HUES64 (cell line): ENCODE measurements at regions not wholly inside any gene's neighbourhood (a gene's known extent, or its start where the extent isn't known, plus 50 kb on each side); places are given as distances from the start of the nearest gene placed in this dataset.

Source experiments
- H3K27ac ChIP-seq: 2 replicates; pipeline ENCODE4 v1.7.0; 2013; ENCODE audit warnings: low read depth, low read length, inconsistent platforms
- H3K27me3 ChIP-seq: 2 replicates; pipeline ENCODE4 v1.6.1; 2013; ENCODE audit warnings: mild to moderate bottlenecking, low read length; ENCODE audit not compliant: insufficient read depth
- H3K36me3 ChIP-seq: 2 replicates; pipeline ENCODE4 v1.6.1; 2013; ENCODE audit warnings: mild to moderate bottlenecking, low read length; ENCODE audit not compliant: insufficient read depth
- H3K4me1 ChIP-seq: 2 replicates; pipeline ENCODE4 v1.6.1; 2013; ENCODE audit warnings: mild to moderate bottlenecking, low read length, moderate library complexity; ENCODE audit not compliant: insufficient read depth
- H3K4me3 ChIP-seq: 2 replicates; pipeline ENCODE4 v1.5.1; 2013; ENCODE audit warnings: mild to moderate bottlenecking, low read length, moderate library complexity
- H3K9ac ChIP-seq: 2 replicates; pipeline ENCODE4 v1.6.1; 2013; ENCODE audit warnings: mild to moderate bottlenecking, low read depth, low read length
- H3K9me3 ChIP-seq: 2 replicates; pipeline ENCODE4 v1.6.1; 2013; ENCODE audit warnings: low read depth, low read length; ENCODE audit not compliant: insufficient read depth
- WGBS: fragments of 150-250, 120-280 bp; methylation state at CpG from one replicate; pipeline ENCODE4 v1.1.7; 2013; ENCODE audit warnings: missing lambda C conversion rate; 5-methylcytosine and 5-hydroxymethylcytosine counted together

DNA sequence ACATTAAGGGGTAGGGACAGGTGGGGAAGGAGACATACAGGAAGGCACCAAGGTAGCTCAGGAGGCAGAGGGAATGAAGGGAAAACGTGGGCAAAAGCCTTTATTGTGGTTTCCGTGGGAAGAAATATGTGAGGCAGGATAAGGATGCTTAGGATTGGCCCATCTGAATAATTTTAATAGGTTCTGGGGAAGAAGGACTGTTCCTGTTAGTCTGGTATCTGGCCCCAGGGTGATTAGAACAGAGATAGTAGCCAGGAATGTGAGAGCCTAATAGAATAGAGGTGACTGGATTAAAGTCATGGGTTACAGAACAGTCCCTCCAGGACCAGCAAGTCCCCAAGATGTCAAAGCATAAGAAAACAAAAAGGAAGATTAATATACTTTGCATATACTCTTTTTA lies 545.2 kb upstream of the CAMK1G start:
- no peaks in the 10 kb centered on the region for H3K36me3 ChIP-seq
- H3K4me1 ChIP-seq = peaks cover 7% of the 10 kb centered on the region; the same call in 1 of the 2 replicates
- no peaks in the 10 kb centered on the region for H3K9me3 ChIP-seq
- H3K27ac ChIP-seq = no peak overlapping the region
- no peak overlapping the region for H3K9ac ChIP-seq
- no peak overlapping the region for H3K4me3 ChIP-seq
- no peaks in the 10 kb centered on the region for H3K27me3 ChIP-seq
- WGBS = 58% methylated on average over 2 of the region's 2 CpGs

DNA sequence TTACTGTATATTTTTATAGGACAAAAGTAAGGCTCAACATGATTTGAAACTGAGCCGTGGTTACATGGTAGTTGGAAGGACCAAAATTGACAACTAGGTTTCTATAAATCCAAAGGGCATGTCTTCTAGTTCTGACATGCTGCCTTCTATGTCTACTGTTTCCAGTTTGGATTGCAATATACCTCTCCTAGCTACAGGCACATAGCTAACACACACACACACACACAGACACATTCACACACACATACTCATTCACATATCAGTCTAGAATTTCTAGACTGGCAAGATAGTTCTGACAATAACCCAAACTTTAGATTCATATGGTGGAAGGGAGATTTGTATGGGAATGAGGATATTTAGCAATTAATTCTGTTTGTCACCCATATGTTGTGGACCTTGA lies 544.8 kb upstream of the CAMK1G start:
- peaks cover 7% of the 10 kb centered on the region; the same call in 1 of the 2 replicates for H3K4me1 ChIP-seq
- WGBS = 100% methylated on average over 1 of the region's 1 CpG
- no peak overlapping the region for H3K27ac ChIP-seq

DNA sequence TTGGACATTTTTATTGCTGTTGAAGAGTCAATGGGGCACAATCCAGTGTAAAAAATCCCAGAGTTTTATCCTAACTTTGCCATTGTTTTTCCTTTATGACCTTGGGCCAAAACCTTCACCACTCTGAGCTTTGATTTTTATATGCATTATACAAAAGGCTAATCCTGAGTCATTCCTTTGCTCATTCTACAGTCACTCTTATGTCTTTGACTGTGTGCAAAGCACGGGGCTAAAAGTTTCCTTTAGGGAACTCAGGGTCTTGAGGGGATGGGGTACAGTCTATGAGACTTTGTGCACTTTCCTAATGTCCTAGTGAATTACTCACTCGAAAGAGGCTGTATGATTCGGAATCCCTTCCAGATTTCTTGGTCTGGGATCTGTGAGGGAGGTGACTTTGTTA lies 543.2 kb upstream of the CAMK1G start:
- no peak overlapping the region for H3K27ac ChIP-seq
- H3K4me3 ChIP-seq = no peak overlapping the region

More for the DNA sequence above, 544.8 kb upstream of the CAMK1G start:
- no peak overlapping the region for H3K9ac ChIP-seq
- H3K4me3 ChIP-seq = no peak overlapping the region
- H3K36me3 ChIP-seq = no peaks in the 10 kb centered on the region
- no peaks in the 10 kb centered on the region for H3K27me3 ChIP-seq
- H3K9me3 ChIP-seq = no peaks in the 10 kb centered on the region

DNA sequence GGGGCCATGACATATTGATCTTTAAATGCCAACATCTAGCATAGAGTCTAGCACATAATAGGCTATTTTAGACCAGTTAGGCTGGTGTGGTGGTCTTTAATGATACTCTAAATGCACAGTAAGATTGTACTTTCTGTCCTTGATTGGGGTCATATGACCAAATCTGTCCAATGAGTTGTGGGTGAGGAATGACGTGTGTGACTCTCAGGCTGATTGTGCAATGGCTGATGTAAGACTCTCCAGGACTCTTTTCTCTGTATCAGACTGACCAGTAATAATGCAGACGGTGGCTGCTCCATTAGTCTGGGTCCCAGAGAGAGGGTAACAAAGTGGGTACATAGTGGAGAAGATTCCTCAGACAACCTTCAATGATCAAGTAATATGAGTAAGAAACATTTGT lies 541.6 kb upstream of the CAMK1G start:
- 98% methylated on average over 2 of the region's 2 CpGs for WGBS
- H3K4me3 ChIP-seq = no peak overlapping the region
- H3K27ac ChIP-seq = no peak overlapping the region
- H3K36me3 ChIP-seq = no peaks in the 10 kb centered on the region
- no peaks in the 10 kb centered on the region for H3K9me3 ChIP-seq
- H3K27me3 ChIP-seq = peaks cover 2% of the 10 kb centered on the region; the same call in 1 of the 2 replicates
- no peak overlapping the region for H3K9ac ChIP-seq
- H3K4me1 ChIP-seq = peaks cover 7% of the 10 kb centered on the region; the same call in 1 of the 2 replicates

More for the DNA sequence above, 543.2 kb upstream of the CAMK1G start:
- Histone ChIP-seq H3K4me1 (peaks cover 7% of the 10 kb centered on the region; the same call in 1 of the 2 replicates), H3K9ac (no peak overlapping the region), H3K36me3 (no peaks in the 10 kb centered on the region), H3K27me3 (no peaks in the 10 kb centered on the region), H3K9me3 (no peaks in the 10 kb centered on the region)
- WGBS = 96% methylated on average over 3 of the region's 3 CpGs

DNA sequence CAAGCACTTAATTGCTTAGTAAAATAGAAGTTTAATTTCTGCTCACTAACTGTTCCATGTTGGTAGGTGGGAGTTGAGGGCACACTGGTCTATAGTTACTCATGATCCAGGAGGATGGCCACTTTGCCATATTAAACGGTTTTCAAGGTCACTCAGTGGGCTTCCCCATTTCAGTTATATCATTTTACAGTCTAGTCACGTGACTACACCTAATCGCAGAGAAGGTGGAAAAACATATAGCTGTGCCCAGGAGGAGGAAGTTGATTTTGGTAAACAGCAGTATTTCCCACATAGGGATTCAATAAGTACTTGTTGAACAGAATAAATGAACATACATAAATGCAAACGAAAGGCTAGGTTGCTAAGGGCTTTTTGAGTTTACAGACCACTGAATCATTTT lies 541.1 kb upstream of the CAMK1G start:
- Histone ChIP-seq H3K9ac (no peak overlapping the region), H3K4me3 (no peak overlapping the region), H3K4me1 (peaks cover 7% of the 10 kb centered on the region; the same call in 1 of the 2 replicates), H3K36me3 (no peaks in the 10 kb centered on the region), H3K27ac (no peak overlapping the region), H3K27me3 (peaks cover 6% of the 10 kb centered on the region; the same call in 1 of the 2 replicates), H3K9me3 (no peaks in the 10 kb centered on the region)
- WGBS = 93% methylated on average over 4 of the region's 4 CpGs

DNA sequence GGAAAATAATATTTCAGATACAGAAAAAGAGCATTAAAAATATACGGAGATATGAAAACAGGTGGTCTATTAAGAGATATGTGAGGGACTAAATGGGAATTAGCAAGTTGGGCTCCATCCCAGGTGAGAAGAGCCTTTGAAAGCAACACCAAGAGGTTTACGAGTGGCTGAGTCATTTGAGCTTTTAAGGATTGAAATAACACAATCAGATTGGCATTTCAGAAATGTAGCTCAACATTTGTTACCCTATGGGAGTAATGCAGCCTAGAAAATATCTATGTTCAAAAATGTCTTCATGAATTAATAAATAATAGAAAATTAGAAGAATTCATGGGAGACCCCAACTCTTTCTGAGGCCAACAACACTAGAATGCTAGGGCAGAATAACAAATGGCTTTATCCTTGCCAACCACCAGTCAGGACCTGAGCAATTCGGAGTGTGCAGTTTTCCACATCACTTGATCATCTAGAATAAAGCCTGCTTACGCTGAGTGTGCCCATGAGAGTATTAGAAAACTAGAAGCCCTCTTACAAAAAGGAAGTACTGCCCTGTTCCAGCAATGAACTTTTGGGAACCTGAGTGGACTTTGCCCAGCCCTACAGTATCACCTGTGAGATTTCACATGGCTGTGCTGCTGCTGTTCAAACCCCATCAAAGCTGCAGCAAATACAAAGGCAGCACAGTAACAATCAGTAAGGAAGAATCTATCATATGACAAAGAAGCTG lies 538.0 kb upstream of the CAMK1G start:
- Histone ChIP-seq H3K27ac (no peak overlapping the region), H3K27me3 (peaks cover 18% of the 10 kb centered on the region), H3K4me3 (no peak overlapping the region), H3K9me3 (no peaks in the 10 kb centered on the region), H3K36me3 (no peaks in the 10 kb centered on the region), H3K4me1 (no peaks in the 10 kb centered on the region), H3K9ac (no peak overlapping the region)
- 91% methylated on average over 4 of the region's 4 CpGs for WGBS

DNA sequence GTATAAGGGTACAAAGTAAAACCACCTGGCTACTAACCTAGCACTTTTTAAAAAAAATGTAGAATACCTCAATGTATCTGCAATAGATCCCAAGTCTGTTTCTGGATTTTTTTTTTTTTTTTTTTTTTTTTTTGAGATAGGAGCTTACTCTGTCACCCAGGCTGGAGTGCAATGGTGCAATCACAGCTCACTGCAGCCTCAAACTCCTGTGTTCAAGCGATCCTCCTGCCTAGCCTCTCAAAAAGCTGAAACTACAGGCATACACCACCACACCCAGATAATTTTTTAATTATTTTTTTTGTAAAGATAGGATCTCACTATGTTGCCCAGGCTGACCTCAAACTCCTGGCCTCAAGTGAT lies 537.5 kb upstream of the CAMK1G start:
- WGBS = 89% methylated on average over 1 of the region's 1 CpG
- Histone ChIP-seq H3K27ac (no peak overlapping the region), H3K9me3 (no peaks in the 10 kb centered on the region), H3K36me3 (no peaks in the 10 kb centered on the region), H3K4me1 (no peaks in the 10 kb centered on the region), H3K9ac (no peak overlapping the region), H3K4me3 (no peak overlapping the region), H3K27me3 (peaks cover 22% of the 10 kb centered on the region)

DNA sequence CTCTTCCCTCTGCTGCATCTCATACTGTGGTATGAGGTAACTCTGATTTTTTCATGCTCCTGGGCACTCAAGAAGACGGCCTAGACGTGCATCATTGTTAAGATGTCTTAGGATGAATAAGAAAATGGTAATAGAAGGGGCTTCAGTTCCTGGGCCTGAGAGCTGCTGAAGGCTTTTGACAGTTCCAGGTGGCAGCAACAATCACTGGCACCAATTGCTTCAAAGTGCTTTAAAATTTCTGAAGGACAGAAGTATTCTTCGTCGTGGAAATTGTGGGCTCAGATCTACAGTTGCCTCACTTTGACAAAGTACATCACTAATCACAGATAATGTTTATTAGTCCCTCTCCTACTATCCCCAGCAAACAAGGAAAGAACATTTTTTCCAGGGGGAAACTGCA lies 536.6 kb upstream of the CAMK1G start:
- peaks cover 26% of the 10 kb centered on the region for H3K27me3 ChIP-seq
- 94% methylated on average over 4 of the region's 4 CpGs for WGBS
- no peaks in the 10 kb centered on the region for H3K36me3 ChIP-seq
- no peaks in the 10 kb centered on the region for H3K4me1 ChIP-seq
- no peak overlapping the region for H3K27ac ChIP-seq
- H3K9ac ChIP-seq = no peak overlapping the region
- H3K9me3 ChIP-seq = no peaks in the 10 kb centered on the region
- H3K4me3 ChIP-seq = no peak overlapping the region

DNA sequence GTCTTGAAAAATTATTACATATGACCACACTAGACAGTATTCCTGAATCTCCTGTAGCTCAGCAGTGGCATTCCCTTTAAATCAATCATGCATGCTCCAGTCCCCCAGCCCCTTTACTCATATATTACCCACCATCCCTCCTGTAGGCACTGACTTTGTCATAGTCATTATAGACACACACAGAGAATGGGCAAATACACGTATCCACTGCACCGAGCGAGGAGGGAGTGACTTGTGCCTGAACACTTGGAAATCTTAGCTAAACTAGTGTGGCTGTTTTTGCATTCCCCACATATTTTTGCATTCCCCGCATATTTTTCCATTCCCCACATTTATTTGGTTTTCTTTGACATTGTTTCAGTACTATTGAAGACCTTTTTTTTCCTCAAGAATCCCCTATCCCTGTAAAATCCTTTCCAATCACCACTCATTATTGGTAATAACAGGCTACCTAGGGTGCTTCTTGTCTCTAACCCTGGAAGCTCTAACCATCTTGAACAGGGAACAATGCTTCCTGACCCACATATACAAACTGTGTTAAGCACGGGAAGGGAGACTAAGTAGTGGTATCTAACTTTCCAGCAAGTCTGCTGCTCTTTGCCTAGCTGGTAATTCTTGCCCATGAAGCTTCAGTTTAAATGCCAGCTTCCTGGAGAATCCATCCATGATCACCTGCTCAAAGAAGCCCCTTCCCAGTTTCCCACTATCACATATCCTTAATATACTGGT lies 534.4 kb upstream of the CAMK1G start:
- H3K36me3 ChIP-seq = no peaks in the 10 kb centered on the region
- H3K4me3 ChIP-seq = no peak overlapping the region
- no peaks in the 10 kb centered on the region for H3K4me1 ChIP-seq
- H3K27me3 ChIP-seq = peaks cover 26% of the 10 kb centered on the region
- WGBS = 88% methylated on average over 5 of the region's 5 CpGs
- H3K9me3 ChIP-seq = no peaks in the 10 kb centered on the region
- H3K27ac ChIP-seq = no peak overlapping the region
- no peak overlapping the region for H3K9ac ChIP-seq

DNA sequence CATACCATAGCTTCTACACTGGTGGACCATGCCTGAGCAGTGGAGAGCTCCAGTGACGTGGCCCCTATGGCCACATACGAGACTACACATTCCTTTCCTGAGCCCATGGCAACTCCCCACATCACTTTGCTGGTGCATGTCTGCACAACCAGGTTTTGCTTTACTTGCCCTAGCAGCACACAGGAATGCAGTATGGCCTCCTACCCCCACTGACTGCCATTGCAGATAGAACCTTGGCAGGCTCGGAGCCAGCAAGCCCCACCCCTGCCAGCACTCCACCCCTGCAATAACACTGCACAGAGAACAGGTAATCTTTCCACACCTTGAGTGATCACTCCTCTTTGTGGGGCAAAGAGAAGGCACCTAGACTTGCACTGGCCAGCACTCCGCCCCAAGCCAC lies 531.9 kb upstream of the CAMK1G start:
- no peak overlapping the region for H3K9ac ChIP-seq
- H3K27ac ChIP-seq = no peak overlapping the region
- 94% methylated on average over 4 of the region's 4 CpGs for WGBS
- H3K4me3 ChIP-seq = no peak overlapping the region
- no peaks in the 10 kb centered on the region for H3K4me1 ChIP-seq
- no peaks in the 10 kb centered on the region for H3K9me3 ChIP-seq
- H3K27me3 ChIP-seq = peaks cover 26% of the 10 kb centered on the region
- H3K36me3 ChIP-seq = no peaks in the 10 kb centered on the region

DNA sequence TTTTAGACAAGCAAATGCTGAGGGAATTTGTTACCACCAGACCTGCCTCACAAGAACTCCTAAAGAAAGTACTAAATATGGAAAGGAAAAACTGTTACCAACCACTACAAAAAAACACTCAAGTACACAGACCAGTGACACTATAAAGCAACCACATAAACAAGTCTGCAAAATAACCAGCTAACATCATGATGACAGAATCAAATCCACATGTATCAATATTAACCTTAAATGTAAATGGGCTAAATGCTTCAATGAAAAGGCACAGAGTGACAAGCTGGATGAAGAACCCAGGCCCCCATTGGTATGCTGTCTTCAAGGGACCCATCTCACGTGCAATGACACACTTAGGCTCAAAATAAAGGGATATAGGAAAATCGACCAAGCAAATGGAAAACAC lies 529.9 kb upstream of the CAMK1G start:
- H3K27ac ChIP-seq = no peak overlapping the region
- H3K27me3 ChIP-seq = peaks cover 17% of the 10 kb centered on the region
- H3K9ac ChIP-seq = no peak overlapping the region
- WGBS = 81% methylated on average over 2 of the region's 2 CpGs
- no peak overlapping the region for H3K4me3 ChIP-seq
- no peaks in the 10 kb centered on the region for H3K9me3 ChIP-seq
- no peaks in the 10 kb centered on the region for H3K4me1 ChIP-seq
- H3K36me3 ChIP-seq = no peaks in the 10 kb centered on the region
